ENCODE measurements at regions not wholly inside any gene's neighbourhood (a gene's known extent, or its start where the extent isn't known, plus 50 kb on each side); places are given as distances from the start of the nearest gene placed in this dataset.
"Not testable (repeated sequence)": the region's sequence is repeated elsewhere in the genome, so short reads cannot be mapped to it uniquely, and the experiment has no call there.

DNA sequence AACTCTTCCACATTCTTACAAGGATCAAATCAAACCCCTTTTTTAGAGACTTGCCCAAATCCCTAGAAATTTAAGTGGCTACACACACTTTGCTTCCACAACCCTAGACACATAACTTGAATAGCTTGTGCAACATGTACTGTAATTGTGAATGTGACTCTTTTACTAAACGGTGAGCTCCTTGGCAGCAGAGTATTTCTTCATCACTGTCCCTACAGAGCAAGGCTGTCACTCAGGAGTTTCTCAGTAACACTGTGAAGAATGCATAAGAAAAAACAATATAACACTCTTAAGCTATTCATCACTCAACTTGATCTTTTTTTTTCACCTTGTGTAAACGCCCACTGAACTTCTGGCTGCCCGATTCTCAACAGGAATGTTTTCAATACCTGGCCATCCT, 53.8 kb upstream of the ADAMTS18 start:
- DNase-seq (ENCODE audit: low spot score), result no peak

DNA sequence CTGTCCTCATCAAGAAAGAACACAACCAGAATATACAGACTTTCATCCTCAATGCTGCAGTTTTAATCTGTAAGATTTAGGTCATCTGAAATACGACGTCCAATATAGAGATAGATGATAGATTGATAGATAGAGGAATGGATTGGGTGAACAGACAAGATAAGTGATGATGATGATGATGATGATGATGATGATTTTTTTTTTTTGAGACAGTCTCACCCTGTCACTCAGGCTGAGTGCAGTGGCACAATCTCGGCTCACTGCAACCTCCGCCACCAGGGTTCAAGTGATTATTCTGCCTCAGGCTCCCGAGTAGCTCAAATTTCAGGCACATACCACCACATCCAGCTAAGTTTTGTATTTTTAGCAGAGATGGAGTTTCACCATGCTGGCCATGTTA, 56.3 kb upstream of the ADAMTS18 start:
- DNase-seq (ENCODE audit: low spot score), result no peak

DNA sequence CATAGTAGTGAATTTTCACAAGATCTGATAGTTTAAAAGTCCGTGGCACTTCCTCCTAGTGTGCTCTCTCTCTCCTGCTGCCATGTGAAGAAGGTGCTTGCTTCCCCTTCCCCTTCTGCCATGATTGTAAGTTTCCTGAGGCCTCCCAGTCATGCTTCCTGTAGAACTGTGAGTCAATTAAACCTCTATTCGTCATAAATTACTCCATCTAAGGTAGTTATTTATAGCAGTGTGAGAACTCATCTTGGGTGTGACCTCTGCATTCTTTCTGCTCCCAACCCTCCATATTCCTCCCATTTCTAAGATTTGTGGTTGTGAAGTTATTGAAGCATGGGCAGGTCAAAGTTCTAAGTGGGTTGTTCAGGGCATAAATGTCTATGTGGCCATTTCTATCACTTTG, 62.1 kb upstream of the ADAMTS18 start:
- no peak for DNase-seq (ENCODE audit: low spot score)

DNA sequence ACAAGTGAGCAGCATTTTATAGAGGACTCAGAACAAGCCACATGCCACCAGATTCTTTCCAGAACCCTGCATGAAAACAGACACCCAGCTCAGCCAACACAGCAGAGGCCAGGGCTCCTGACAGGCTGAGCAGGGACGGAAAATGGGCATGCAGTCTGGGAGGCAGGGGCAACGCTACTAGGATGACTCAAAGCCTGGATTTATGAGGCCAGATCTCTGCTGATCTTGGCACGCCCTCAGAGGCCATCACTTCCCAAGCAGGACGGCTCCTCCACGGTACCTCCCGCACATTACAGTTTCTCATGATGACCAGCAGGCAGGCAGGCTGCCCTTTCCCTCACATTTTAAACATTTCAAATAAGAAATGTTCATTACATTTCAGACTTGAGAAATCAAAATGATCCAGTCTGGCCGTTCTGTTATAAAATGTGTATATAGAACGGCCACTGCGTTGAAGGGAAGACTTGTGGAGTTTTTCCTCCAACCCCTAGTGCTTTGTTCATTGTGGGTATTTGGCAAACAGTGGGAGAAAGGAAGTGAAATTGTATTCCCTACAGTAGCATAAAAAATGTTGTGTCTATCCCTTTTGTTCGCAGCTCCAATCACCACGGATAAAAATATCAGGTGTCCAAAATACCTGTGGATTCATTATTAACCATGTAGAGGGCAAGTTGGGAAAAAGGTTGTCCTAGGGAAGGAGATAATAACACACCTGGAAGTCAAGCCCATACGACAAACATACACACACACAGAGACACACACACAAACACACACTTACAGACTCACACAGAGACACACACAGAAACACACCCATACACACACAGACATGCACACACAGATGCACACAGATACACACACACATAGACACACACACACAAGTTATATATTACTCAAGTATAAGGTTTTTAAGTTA, 64.8 kb upstream of the ADAMTS18 start:
- DNase-seq (ENCODE audit: low spot score), result no peak

DNA sequence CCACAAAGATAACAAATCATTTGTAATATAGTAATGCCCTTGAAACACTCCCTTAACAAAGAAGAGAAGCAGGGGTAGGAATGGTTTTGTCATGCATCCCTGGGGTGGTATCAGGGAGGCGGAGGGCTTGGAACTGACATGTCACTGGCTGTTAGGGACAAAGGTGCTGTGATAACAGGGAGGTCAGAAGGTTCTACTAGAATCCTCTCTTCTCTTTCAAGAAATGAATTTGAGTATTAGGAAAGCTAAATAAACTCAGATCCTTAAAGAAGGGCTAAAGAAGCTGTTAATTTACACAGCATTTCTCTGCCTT, 65.4 kb upstream of the ADAMTS18 start:
- no peak for DNase-seq (ENCODE audit: low spot score)

DNA sequence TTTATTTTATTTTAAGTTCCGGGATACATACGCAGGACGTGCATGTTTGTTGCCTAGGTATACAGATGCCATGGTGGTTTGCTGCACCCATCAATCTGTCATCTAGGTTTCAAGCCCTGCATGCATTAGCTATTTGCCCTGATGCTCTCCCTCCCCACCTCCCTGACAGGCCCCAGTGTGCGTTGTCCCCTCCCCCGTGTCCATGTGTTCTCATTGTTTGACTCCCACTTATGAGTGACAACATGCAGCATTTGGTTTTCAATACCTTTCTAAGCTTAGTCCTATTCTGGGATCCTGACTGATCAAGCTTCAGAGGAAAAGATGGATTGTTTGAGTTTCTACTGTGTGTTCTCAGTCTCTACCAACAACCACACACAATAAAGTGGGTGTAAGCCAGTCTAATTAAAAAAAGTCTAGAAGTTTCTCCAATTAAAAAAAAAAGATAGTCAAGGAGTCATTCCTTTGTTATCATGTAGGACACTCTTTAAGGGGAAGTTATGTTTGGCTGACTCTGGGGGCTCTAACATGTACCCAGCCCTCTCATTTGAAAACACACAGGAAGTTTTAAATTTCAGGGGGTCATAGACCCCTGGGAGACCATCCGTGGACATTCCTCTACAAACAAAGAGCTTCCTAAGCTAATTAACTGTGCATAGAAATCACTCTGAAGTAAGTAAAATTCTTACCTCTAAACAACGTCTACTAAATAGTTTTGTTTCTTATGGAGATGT, 66.3 kb upstream of the ADAMTS18 start:
- DNase-seq (ENCODE audit: low spot score), result no peak

DNA sequence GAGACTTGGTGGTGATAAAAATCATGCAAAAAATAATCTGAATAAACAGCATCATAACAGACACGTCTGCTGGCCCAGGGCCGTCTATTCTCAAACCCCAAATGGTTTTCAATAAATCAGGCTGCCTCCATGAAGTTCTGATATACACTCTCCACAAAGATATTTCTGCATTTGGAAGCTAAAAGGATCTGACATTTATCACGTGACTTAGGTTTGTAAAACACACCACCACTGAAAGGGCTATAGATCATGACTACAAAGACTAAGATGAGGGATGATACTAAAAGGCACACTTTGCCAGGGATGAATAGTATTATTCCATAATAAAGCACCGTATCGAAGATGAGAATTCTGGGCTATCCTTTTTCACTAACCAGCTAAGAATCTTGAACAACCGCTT, 67.6 kb upstream of the ADAMTS18 start:
- no peak for DNase-seq (ENCODE audit: low spot score)

DNA sequence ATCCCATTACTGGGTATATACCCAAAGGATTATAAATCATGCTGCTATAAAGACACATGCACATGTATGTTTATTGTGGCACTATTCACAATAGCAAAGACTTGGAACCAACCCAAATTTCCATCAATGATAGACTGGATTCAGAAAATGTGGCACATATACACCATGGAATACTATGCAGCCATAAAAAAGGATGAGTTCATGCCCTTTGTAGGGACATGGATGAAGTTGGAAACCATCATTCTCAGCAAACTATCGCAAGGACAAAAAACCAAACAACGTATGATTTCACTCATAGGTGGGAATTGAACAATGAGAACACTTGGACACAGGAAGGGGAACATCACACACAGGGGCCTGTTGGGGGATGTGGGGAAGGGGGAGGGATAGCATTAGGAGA, 71.7 kb upstream of the ADAMTS18 start:
- DNase-seq (ENCODE audit: low spot score), result not testable (repeated sequence)

DNA sequence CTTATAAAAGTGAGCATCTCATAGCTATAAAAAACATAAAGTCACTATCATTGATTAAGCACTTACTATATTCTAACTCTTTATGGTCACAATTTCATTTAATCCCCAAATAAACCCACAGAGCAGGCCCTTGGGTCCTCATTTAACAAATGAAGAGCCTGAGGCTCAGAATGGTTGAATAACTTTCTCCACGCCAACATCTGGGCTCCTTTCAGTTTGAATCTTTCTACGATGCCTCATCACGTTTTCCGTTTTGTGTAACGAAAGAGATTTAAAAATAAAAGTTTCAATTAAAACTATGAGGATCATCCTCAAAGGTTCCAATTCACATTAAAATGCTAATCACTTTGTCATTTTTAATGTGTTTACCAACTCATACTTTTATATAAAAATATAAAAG, 74.2 kb upstream of the ADAMTS18 start:
- DNase-seq (ENCODE audit: low spot score), result no peak

DNA sequence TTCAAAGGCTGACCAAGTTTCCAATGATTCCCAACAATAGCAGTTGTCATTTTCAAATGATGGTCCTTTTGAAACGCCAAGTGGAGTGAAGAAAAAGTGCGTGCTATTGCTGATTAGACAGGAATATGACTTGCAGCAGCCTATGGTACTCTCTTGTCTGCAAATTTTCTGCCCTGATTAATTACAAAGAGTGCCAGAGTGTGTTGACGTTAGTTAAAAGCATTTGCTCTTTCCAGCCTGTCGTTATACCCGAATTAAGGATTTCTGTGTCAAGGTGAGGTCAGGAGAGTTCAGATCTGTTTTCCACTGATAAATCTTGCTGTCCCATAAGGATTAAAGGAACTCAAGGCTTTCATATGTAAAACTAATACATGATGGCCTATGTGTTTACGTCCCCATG, 75.0 kb upstream of the ADAMTS18 start:
- DNase-seq (ENCODE audit: low spot score), result no peak

DNA sequence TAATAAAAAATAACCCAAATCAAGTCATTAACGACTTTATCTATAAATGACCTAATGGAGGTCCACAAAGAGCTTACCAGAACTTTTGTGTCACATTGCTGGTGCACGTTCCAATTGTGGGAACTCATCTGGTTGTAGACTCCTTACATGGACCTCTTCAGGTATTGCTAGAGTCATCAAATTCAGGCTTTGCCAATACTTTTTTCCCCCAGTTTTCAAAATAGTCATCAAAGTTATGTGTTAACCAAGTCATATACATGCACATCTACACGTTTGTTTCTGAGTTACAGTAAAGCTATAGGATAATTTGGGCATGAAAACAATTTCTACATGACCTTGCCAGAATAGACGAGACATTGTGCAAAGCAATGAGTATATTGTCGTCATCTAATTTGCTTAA, 76.2 kb upstream of the ADAMTS18 start:
- peak; percentile 26 for DNase-seq (ENCODE audit: low spot score)

DNA sequence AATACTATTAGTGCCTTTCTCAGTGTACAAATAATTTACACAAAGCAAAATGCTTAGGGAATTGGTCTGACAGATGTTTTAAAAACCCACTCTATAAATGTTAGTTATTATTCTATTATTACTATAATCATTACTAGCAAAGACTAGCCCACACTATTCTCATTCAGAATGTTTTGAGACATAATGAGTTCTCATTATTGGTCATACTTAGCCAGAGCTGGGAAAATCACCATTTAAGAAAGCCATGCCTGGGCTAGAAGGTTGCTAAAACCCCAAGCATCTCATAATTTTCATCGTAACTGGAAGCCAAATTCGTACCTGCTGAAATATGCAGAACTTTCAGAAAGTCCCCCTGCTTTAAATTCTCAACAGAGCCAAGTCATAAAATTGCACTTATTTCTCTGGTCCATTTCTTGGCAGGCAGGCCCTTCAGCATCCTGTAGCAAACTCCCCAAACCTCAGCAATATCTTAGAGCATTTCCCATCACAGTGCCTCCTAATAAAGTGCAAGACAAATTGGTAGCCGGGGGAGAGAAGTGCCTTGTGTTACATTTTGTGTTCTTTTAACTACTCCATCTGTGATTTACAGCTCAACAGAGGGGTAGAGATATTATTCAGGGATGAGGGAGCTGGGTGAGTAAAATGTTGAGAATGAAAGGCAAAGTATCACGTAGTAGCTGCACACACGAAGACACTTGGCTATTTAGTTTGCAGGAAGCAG, 79.8 kb upstream of the ADAMTS18 start:
- no peak for DNase-seq (ENCODE audit: low spot score)

DNA sequence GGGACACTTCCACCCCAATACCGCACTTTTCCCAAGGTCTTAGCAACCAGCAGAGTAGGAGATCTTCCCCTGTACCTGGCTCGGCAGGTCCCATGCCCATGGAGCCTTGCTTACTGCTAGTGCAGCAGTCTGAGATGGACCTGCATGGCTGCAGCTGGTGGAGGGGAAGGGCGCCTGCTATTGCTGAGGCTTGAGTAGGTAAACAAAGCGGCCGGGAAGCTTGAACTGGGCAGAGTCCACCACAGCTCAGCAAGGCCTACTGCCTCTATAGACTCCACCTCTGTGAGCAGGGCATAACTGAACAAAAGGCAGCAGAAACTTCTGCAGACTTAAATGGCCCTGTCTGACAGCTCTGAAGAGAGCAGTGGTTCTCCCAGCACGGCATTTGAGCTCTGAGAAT, 90.4 kb upstream of the ADAMTS18 start:
- not testable (repeated sequence) for DNase-seq (ENCODE audit: low spot score)

DNA sequence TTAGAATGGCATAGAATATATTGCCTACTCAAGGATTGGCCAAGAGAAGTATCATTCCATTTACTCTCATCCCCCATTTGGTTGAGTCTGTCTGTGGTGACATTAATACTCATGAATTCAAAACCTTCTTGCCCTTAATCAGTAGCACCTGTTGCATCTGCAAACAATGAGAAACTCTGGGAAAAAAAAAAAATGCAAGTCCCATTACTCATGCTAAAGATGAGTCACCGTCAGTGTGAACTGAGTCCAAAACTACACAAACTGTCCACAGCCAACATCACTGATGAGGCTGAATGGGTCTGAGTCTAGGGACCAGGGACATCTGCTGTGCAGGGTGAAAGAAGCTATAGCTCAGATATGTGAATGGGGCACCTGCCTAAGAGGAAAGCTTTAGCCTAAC, 96.9 kb upstream of the ADAMTS18 start:
- DNase-seq (ENCODE audit: low spot score), result no peak

DNA sequence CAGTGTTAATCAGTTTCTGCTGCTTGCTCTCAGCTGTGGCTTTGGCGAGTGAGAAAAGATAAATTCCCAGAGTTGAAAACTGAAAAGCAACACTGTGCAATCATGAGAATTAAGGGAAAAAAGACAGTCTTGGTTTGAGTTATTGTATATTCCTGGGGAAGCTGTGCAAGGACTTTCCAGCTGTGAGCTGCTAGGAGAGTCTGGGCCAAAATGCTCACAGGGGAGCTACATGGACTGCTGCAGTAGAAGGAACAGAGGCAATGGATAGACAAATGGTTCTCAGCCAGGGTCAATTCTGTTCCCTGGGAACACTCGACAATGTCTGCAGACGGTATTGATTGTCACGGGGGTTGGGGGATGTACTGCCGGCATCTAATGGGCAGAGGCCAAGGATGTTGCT, 102.0 kb upstream of the ADAMTS18 start:
- no peak for DNase-seq (ENCODE audit: low spot score)

DNA sequence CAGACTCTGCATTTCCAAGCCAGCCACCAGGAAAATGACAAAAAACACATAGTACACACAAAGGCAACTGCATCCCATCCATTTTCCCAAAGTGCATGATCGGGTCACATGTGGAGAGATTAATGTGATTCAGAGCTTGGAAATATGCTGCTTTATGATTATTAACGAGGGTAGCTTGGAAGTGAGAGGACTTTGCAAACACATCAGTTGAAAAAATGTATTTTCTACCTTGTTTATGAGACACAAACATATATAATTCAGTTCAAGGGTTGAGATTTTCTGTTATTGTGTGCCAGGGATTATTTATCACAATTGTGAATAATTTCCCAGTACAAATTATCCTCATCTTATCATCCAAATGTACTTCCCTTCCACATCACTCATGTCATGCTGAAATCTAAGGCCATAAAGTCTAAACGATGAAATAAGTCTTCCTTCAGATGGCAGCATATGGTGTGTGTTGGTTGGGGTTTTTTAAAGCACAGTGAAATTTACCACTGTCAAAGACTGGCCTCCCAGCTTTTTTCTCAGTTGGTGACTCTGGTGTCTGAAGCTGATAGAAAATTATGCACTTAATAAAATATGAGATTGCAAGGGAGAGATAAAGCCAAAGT, 104.7 kb upstream of the ADAMTS18 start:
- no peak for DNase-seq (ENCODE audit: low spot score)

DNA sequence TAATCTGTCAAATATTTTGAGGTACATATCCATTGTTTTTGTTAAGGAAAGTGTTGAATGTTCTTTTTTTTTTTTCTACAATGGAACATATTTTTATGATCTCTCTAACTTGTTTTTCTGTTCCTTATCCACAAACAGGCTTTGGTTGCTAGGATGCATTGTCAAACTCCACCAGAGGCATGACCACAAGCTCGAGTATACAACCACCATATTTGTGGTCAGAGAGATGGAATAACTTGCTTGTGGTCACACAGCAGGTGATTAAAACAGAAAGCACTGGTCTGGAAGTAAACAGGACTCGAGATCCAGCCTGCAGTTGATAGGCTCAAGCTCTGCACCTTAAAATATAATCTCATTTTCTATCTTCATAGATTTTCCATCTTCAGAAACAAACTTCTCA, 105.8 kb upstream of the ADAMTS18 start:
- no peak for DNase-seq (ENCODE audit: low spot score)

DNA sequence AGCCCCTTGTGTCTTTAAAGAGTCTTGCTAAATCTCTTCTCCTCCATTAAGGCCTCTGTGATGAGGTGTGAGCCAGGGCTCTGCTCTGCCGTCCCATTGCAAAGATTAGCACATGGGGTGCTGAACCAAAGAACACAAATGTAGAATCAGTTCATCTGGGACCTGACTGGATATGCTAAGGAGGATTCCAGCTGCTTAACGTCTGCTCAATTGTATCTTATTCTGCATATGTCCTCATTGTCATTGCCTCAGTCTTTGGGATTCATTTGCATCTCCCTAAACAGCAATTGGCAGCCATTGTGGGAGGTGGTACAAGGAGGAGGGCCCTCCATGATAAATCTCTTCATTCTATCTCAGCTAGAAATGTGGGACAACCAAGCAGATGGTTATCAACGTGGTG, 106.3 kb upstream of the ADAMTS18 start:
- DNase-seq (ENCODE audit: low spot score), result no peak

DNA sequence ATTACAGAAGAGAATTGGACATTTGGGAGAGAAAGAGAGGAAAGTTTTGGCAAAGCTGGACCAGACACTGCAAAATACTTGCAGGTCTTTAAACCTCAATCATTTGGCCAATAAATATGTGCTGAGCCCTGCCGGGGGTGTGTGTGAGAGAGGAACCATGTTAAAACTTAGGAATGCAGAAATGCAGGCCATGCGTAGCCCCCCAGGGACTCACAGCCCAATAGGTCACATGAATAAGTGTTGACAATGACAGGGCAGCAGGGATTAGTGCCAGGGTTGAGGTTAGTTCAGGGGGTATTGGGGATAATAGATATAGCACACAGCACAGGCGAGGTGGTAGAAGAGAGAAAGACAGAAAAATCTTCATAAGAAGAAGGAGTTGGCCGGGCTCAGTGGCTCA, 113.3 kb upstream of the ADAMTS18 start:
- DNase-seq (ENCODE audit: low spot score), result no peak

DNA sequence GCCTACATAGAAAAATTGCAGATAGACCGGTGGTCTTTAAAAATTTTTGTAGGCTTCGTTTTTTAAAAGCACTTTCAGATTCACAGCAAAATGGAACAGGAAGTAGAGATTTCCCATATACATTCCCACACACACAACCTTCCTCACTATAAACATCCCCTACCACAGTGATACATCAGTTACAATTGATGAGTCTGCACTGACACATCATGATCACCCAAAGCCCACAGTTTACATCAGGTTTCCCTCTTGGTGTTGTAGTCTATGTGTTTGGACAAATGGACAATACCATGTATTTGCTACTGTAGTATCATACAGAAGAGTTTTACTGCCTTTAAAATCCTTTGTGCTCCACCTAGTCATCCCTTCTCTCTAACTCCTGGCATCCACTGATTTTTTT, 113.9 kb upstream of the ADAMTS18 start:
- DNase-seq (ENCODE audit: low spot score), result no peak

DNA sequence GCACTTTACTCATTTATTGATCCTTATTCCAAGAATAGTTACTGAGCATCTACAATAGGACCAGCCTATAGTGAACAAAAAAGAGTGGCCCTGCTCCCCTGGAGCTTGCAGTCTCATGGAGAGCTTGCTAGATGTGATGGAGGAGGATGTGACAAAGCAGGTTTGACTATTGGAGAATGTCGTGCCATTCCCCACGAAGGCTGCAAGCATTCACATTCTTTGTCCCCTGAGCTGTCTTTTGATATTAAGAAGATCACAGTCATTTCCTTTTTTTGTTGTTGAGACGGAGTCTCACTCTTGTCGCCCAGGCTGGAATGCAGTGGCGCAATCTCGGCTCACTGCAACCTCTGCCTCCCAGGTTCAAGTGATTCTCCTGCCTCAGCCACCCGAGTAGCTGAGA, 115.0 kb upstream of the ADAMTS18 start:
- DNase-seq (ENCODE audit: low spot score), result no peak

DNA sequence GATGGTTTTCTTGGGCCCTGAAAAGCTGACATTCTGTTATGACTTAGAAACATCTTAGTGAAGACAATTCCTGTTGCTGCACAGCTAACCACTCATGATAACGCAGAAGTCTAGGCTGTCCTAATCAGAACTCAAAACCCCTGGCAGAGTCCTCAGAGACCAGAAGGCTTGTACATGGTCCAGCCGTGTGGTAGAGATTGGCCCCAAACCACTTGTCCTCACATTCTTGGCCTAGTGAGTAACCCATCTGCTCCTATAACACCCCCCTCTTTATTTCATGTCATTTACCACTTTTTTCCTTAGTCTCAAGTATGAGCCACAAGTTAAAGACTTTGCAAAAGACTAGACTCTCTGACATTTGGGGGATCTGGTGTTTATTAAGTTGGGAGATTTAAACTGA, 116.5 kb upstream of the ADAMTS18 start:
- DNase-seq (ENCODE audit: low spot score), result no peak

DNA sequence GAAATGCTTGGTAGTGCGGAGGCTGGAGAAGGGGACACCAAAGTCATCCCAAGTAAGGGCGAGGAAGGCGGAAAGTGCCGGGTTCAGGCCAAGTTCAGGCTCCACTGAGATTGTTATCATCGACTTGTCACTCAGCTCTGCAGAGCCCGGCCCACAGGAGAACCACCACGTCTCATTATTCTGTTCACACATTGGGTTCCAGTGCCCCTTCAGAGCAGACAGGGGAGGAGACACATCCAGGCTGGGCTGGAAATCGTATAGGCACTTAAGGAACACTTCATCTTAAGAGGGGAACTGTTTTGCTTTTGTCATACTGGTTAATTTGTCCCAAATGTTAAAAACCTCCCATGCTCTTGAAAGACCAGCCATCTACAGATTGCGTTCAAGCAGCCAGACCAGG, 118.3 kb upstream of the ADAMTS18 start:
- no peak for DNase-seq (ENCODE audit: low spot score)

Data from pons (tissue), 1 donor.